Endothelial cell (in vitro differentiated cells): ENCODE measurements at regions not wholly inside any gene's neighbourhood (a gene's known extent, or its start where the extent isn't known, plus 50 kb on each side); places are given as distances from the start of the nearest gene placed in this dataset.

Experiments used
- DNase-seq: peaks from one replicate; pipeline ENCODE4 v3.0.0; 2021; ENCODE audit warnings: low spot score
- H3K27ac Mint-ChIP-seq: one replicate; pipeline ENCODE4 v1.8.0; 2021; ENCODE audit warnings: mixed read lengths, inconsistent platforms; ENCODE audit not compliant: unreplicated experiment
- H3K27me3 Mint-ChIP-seq: one replicate; pipeline ENCODE4 v1.8.0; 2021; ENCODE audit warnings: mild to moderate bottlenecking, moderate library complexity, mixed read lengths, inconsistent platforms; ENCODE audit not compliant: unreplicated experiment
- H3K36me3 Mint-ChIP-seq: one replicate; pipeline ENCODE4 v1.8.0; 2021; ENCODE audit warnings: mild to moderate bottlenecking, low read depth, mixed read lengths, inconsistent platforms; ENCODE audit not compliant: unreplicated experiment
- H3K4me1 Mint-ChIP-seq: one replicate; pipeline ENCODE4 v1.8.0; 2021; ENCODE audit warnings: mild to moderate bottlenecking, mixed read lengths, inconsistent platforms; ENCODE audit not compliant: unreplicated experiment
- H3K4me3 Mint-ChIP-seq: one replicate; pipeline ENCODE4 v1.8.0; 2021; ENCODE audit warnings: mild to moderate bottlenecking, mixed read lengths, inconsistent platforms; ENCODE audit not compliant: unreplicated experiment
- H3K9me3 Mint-ChIP-seq: one replicate; pipeline ENCODE4 v1.8.0; 2021; ENCODE audit warnings: mixed read lengths, inconsistent platforms; ENCODE audit not compliant: unreplicated experiment
- CTCF ChIP-seq: fragments of 200-600 bp; sonication (generic); IDR thresholded peaks from one replicate; pipeline ENCODE4 v1.5.0; 2021; ENCODE audit warnings: antibody characterized with exemption; ENCODE audit not compliant: unreplicated experiment

DNA sequence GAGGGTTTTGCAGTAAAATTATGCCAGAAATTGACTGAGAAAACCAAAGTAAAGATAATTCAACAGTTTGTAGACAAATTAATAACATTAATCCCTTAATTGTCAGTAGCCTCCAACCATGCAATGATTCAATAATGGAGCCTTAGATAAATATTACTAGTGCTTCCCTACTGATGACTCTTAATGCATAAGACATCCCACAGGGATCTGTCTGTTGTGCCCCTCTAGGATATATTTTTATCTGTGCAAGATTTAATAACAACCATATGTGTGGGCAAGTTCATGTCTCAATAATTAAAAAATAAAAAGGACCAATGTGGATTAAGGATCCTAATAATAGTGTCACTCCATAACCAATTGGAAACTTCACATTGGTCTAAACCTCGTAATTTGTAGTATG lies 230.3 kb upstream of the TCF4 start:
- H3K9me3 Mint-ChIP-seq = no peaks in the 10 kb centered on the region
- H3K27ac Mint-ChIP-seq = no peak overlapping the region
- TF ChIP-seq CTCF = no peak
- H3K36me3 Mint-ChIP-seq = no peaks in the 10 kb centered on the region
- no peak overlapping the region for H3K4me3 Mint-ChIP-seq
- H3K4me1 Mint-ChIP-seq = peaks cover 4% of the 10 kb centered on the region
- no peak for DNase-seq
- no peaks in the 10 kb centered on the region for H3K27me3 Mint-ChIP-seq

DNA sequence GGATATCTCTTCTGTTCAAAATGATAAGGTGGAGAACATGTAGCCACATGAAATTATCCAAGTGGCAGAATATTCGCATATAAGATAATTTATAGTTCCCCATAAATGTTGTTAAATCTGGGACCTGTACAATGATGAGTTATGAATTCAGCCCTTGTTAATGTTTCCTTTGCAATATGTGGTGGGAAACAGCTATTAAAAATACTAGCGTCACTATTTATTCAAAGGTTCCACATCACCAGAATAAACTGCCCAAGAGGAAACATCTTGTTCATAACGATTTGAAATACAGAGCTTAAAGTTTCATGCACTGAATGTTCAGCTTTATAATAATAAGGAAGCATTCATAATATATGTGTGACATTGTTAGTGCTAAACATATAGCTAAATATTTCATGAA lies 223.9 kb upstream of the TCF4 start:
- H3K4me1 Mint-ChIP-seq = peaks cover 4% of the 10 kb centered on the region
- TF ChIP-seq CTCF = no peak
- DNase-seq = no peak
- no peaks in the 10 kb centered on the region for H3K36me3 Mint-ChIP-seq
- no peaks in the 10 kb centered on the region for H3K27me3 Mint-ChIP-seq
- no peak overlapping the region for H3K27ac Mint-ChIP-seq
- H3K9me3 Mint-ChIP-seq = no peaks in the 10 kb centered on the region
- H3K4me3 Mint-ChIP-seq = no peak overlapping the region

DNA sequence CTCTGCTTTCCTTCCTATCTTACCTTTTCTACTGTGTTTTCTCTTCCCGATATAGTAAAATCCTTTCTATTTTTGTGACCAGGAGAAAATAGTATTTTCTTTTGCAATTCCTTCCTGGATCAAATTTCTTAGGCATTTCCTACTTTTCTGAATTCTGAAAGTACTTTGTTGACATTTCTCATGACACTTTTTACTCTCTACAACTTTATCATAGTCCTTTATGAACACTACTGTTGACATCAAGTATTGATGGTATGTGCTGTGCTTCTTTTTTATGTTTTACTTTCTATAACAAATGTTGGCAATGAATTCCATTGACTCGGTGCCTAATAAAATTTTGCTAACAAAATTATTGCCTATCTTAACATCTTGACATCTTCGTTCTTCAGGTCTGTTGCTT lies 217.7 kb upstream of the TCF4 start:
- Mint-ChIP-seq H3K27me3 (no peaks in the 10 kb centered on the region), H3K27ac (no peak overlapping the region), H3K4me3 (no peak overlapping the region), H3K4me1 (no peaks in the 10 kb centered on the region), H3K9me3 (no peaks in the 10 kb centered on the region), H3K36me3 (no peaks in the 10 kb centered on the region)
- no peak for DNase-seq
- TF ChIP-seq CTCF = no peak

- no peaks in the 10 kb centered on the region for H3K9me3 Mint-ChIP-seq
- no peak for TF ChIP-seq CTCF
- no peaks in the 10 kb centered on the region for H3K27me3 Mint-ChIP-seq
- H3K4me1 Mint-ChIP-seq = no peaks in the 10 kb centered on the region
- no peak for DNase-seq
- no peak overlapping the region for H3K27ac Mint-ChIP-seq
- no peaks in the 10 kb centered on the region for H3K36me3 Mint-ChIP-seq
- no peak overlapping the region for H3K4me3 Mint-ChIP-seq
Measured at GRCh38 chr18:55795101-55795669, 207.2 kb upstream of the TCF4 start.

GRCh38 chr18:55794288-55795052 lies 206.5 kb upstream of the TCF4 start:
- no peaks in the 10 kb centered on the region for H3K9me3 Mint-ChIP-seq
- no peak for DNase-seq
- no peaks in the 10 kb centered on the region for H3K27me3 Mint-ChIP-seq
- H3K4me3 Mint-ChIP-seq = no peak overlapping the region
- TF ChIP-seq CTCF = no peak
- H3K4me1 Mint-ChIP-seq = no peaks in the 10 kb centered on the region
- H3K27ac Mint-ChIP-seq = no peak overlapping the region
- H3K36me3 Mint-ChIP-seq = no peaks in the 10 kb centered on the region
